ENCODE measurements at regions not wholly inside any gene's neighbourhood (a gene's known extent, or its start where the extent isn't known, plus 50 kb on each side); places are given as distances from the start of the nearest gene placed in this dataset.

DNA sequence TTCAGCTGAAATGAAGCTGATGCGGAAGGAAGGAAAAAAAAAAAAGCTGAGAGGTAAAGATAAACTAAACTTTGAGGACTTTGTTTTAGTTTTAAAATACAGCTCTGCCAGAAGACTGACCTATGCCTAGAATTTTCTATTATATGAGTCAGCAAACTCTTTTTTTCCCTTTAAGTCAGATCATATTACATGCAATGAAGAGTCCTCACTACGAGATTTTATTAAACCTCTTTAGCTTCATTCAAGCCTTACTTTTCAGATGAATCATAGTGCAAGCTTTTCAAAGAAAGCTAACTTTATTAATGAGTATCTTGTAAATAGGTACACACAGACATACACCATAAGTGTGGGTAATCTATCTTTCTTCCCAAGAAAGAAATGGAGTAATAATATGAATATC, 57.8 kb upstream of the FSCB start:
- Histone ChIP-seq H3K4me2 (ENCODE audit: low read depth, low read length) (no peak overlapping the region), H3K36me3 (replicated peaks in 1 of 2; ENCODE audit: control insufficient read depth in 1 of 2, insufficient read depth in 2 of 2, low read length in 2 of 2) (no peaks in the 10 kb centered on the region), H3K79me2 (ENCODE audit: insufficient read depth, low read length) (no peaks in the 10 kb centered on the region), H2AFZ (ENCODE audit: low read length) (no peak overlapping the region), H3K9me3 (ENCODE audit: low read length) (no peaks in the 10 kb centered on the region), H3K27ac (ENCODE audit: extremely low read length, insufficient read depth, low read length) (no peak overlapping the region), H3K4me1 (ENCODE audit: insufficient read depth, low read length) (no peaks in the 10 kb centered on the region), H4K20me1 (ENCODE audit: insufficient read depth, low read length) (no peaks in the 10 kb centered on the region), H3K9ac (ENCODE audit: insufficient read depth, low read depth, low read length) (no peak overlapping the region), H3K4me3 (replicated peaks in 1 of 3; ENCODE audit: insufficient read depth in 1 of 3, low read depth in 2 of 3, low read length in 3 of 3) (no peak overlapping the region), H3K27me3 (ENCODE audit: control insufficient read depth in 1 of 2, insufficient read depth in 2 of 2, low read length in 2 of 2) (no peaks in the 10 kb centered on the region)
- BruUV-seq (replicated peaks): no TSS peak
- no peak for FAIRE-seq
- ChIA-PET POLR2A (no interaction called here), CTCF (ENCODE audit: low intra/inter-chr PET ratio, low total read pairs) (no interaction called here)
- in situ Hi-C loops (cut with HindIII; ENCODE audit: extremely low pct_ligation_motif_present, low pct_unique_long_range_greater_than_20kb): no loop called here
- TF ChIP-seq FOXK1 (CRISPR knock-in tag; IDR thresholded peaks at IDR 0.05; ENCODE audit: borderline replicate concordance, low read depth): no peak
- TF ChIP-seq, protein P1, sequence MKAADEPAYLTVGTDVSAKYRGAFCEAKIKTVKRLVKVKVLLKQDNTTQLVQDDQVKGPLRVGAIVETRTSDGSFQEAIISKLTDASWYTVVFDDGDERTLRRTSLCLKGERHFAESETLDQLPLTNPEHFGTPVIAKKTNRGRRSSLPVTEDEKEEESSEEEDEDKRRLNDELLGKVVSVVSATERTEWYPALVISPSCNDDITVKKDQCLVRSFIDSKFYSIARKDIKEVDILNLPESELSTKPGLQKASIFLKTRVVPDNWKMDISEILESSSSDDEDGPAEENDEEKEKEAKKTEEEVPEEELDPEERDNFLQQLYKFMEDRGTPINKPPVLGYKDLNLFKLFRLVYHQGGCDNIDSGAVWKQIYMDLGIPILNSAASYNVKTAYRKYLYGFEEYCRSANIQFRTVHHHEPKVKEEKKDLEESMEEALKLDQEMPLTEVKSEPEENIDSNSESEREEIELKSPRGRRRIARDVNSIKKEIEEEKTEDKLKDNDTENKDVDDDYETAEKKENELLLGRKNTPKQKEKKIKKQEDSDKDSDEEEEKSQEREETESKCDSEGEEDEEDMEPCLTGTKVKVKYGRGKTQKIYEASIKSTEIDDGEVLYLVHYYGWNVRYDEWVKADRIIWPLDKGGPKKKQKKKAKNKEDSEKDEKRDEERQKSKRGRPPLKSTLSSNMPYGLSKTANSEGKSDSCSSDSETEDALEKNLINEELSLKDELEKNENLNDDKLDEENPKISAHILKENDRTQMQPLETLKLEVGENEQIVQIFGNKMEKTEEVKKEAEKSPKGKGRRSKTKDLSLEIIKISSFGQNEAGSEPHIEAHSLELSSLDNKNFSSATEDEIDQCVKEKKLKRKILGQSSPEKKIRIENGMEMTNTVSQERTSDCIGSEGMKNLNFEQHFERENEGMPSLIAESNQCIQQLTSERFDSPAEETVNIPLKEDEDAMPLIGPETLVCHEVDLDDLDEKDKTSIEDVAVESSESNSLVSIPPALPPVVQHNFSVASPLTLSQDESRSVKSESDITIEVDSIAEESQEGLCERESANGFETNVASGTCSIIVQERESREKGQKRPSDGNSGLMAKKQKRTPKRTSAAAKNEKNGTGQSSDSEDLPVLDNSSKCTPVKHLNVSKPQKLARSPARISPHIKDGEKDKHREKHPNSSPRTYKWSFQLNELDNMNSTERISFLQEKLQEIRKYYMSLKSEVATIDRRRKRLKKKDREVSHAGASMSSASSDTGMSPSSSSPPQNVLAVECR (CRISPR knock-in tag; IDR thresholded peaks at IDR 0.05; ENCODE audit: borderline replicate concordance): no peak
- TF ChIP-seq JUNB (CRISPR knock-in tag; IDR thresholded peaks at IDR 0.05; ENCODE audit: borderline replicate concordance): no peak
- TF ChIP-seq HOXA3 (CRISPR knock-in tag; IDR thresholded peaks at IDR 0.05): no peak
- no peak for TF ChIP-seq SMYD3 (CRISPR knock-in tag; IDR thresholded peaks at IDR 0.05)
- TF ChIP-seq ZNF484 (CRISPR knock-in tag; IDR thresholded peaks at IDR 0.05; ENCODE audit: borderline replicate concordance, low read depth): no peak
- TF ChIP-seq HMGA1 (CRISPR knock-in tag; conservative IDR thresholded peaks at IDR 0.05): no peak
- no peak for ATAC-seq
- intact Hi-C loops (cut with micrococcal nuclease; ENCODE audit: unreplicated experiment): no loop called here
- no peak for DNase-seq (ENCODE audit: low spot score)
- WGBS (ENCODE audit: low lambda C conversion rate): 2% methylated on average over 2 of the region's 2 CpGs

Measured in HepG2 (cell line).